ENCODE measurements at regions not wholly inside any gene's neighbourhood (a gene's known extent, or its start where the extent isn't known, plus 50 kb on each side); places are given as distances from the start of the nearest gene placed in this dataset.

DNA sequence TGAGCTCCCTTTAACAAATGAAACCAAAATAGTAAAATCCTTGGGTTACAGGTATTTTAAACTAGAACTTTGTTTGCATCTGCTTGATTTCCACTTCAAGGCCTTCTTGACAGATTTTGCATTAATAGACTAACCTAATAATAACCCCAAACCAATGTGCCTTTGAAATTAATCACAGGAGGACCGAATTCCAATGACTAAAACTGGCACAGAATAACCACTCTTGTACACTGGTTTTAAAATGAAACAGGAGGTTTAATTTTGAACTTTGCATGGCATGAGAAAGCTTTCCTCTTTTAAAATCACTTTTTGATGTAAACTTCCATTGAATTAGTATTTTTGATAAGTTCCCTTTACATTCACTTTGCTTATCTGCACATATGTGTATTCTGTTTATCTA lies 269.6 kb downstream of the SLITRK5 start:
- no peak overlapping the region for H3K27ac ChIP-seq (ENCODE audit: low read depth in 1 of 2, low read length in 2 of 2)
- no peaks in the 10 kb centered on the region for H3K4me1 ChIP-seq (ENCODE audit: control insufficient read depth in 4 of 4, insufficient read depth in 4 of 4, low read length in 3 of 4)
- no peak overlapping the region for H3K4me3 ChIP-seq (ENCODE audit: low read depth in 1 of 3, low read length in 3 of 3)
- no peak for DNase-seq (ENCODE audit: low spot score)
- no peaks in the 10 kb centered on the region for H3K36me3 ChIP-seq (ENCODE audit: control insufficient read depth in 4 of 4, insufficient read depth in 3 of 4, low read depth in 1 of 4, low read length in 3 of 4)
- H3K9me3 ChIP-seq (ENCODE audit: control insufficient read depth in 4 of 4, low read length in 3 of 4), result no peaks in the 10 kb centered on the region
- TF ChIP-seq MAX (IDR thresholded peaks at IDR 0.05), result no peak
- TF ChIP-seq, protein P1, sequence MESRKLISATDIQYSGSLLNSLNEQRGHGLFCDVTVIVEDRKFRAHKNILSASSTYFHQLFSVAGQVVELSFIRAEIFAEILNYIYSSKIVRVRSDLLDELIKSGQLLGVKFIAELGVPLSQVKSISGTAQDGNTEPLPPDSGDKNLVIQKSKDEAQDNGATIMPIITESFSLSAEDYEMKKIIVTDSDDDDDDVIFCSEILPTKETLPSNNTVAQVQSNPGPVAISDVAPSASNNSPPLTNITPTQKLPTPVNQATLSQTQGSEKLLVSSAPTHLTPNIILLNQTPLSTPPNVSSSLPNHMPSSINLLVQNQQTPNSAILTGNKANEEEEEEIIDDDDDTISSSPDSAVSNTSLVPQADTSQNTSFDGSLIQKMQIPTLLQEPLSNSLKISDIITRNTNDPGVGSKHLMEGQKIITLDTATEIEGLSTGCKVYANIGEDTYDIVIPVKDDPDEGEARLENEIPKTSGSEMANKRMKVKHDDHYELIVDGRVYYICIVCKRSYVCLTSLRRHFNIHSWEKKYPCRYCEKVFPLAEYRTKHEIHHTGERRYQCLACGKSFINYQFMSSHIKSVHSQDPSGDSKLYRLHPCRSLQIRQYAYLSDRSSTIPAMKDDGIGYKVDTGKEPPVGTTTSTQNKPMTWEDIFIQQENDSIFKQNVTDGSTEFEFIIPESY (IDR thresholded peaks at IDR 0.05), result no peak
- TF ChIP-seq HNF4A (conservative IDR thresholded peaks at IDR 0.05), result no peak
- TF ChIP-seq RAD21 (IDR thresholded peaks at IDR 0.05), result no peak
- no peak for TF ChIP-seq YY1 (IDR thresholded peaks at IDR 0.05)
- TF ChIP-seq FOXA2 (IDR thresholded peaks at IDR 0.05), result no peak
- no peak for TF ChIP-seq JUND (IDR thresholded peaks at IDR 0.05)
- no peak for TF ChIP-seq EGR1 (IDR thresholded peaks at IDR 0.05; ENCODE audit: low read depth in 2 of 2)
- TF ChIP-seq TAF1 (conservative IDR thresholded peaks at IDR 0.05), result no peak
- no peak for TF ChIP-seq NR2F2 (IDR thresholded peaks at IDR 0.05)
- H3K27me3 ChIP-seq (ENCODE audit: control insufficient read depth in 4 of 4, insufficient read depth in 4 of 4, low read length in 3 of 4), result no peaks in the 10 kb centered on the region
- no peak overlapping the region for H3K9ac ChIP-seq (ENCODE audit: low read depth in 1 of 2, low read length in 2 of 2)
- 43% methylated on average over 1 of the region's 1 CpG for WGBS

DNA sequence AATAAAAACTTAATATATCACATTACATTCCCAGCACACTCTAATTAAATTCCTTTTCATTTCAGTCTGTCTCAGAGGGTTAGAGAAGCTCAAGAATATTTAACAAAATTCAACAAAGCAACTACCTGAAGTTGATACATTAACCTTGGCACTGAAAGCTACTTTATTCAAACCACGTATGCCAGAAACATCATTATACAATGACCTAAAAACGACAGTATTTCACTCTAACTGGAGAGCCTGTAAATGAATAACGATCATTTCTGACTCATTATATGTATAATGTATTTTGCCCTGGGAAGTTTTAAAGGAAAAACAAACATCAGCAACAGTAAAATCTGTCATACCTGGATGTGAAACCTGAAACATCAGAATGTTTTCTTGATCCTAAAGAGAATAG lies 270.1 kb downstream of the SLITRK5 start:
- Histone ChIP-seq H3K4me3 (ENCODE audit: low read depth in 1 of 3, low read length in 3 of 3) (no peak overlapping the region), H3K9me3 (ENCODE audit: control insufficient read depth in 4 of 4, low read length in 3 of 4) (no peaks in the 10 kb centered on the region), H3K27ac (ENCODE audit: low read depth in 1 of 2, low read length in 2 of 2) (no peak overlapping the region), H3K27me3 (ENCODE audit: control insufficient read depth in 4 of 4, insufficient read depth in 4 of 4, low read length in 3 of 4) (no peaks in the 10 kb centered on the region), H3K4me1 (ENCODE audit: control insufficient read depth in 4 of 4, insufficient read depth in 4 of 4, low read length in 3 of 4) (no peaks in the 10 kb centered on the region), H3K9ac (ENCODE audit: low read depth in 1 of 2, low read length in 2 of 2) (no peak overlapping the region), H3K36me3 (ENCODE audit: control insufficient read depth in 4 of 4, insufficient read depth in 3 of 4, low read depth in 1 of 4, low read length in 3 of 4) (no peaks in the 10 kb centered on the region)
- WGBS, result 45% methylated on average over 3 of the region's 3 CpGs
- no peak for DNase-seq (ENCODE audit: low spot score)
- TF ChIP-seq RXRA (IDR thresholded peaks at IDR 0.05), result no peak

DNA sequence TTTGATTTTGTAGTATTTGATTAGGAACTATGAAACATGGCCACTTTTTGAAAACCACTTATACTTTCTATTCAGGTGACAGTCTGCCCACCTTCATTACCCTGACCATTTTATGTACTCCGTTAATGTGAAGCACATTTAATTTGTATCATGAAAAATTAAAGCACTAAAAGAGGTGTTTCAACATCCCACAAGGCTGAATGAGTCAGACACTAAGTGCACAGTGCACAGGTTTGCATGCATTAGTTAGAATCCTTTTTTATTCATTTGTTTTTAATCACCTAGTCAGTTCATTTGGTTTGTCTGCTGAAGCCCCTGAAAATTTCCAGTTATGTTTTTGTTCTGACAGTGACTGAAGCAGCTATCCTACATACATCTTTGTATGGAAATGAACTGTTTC lies 271.0 kb downstream of the SLITRK5 start:
- Histone ChIP-seq H3K27me3 (ENCODE audit: control insufficient read depth in 4 of 4, insufficient read depth in 4 of 4, low read length in 3 of 4) (no peaks in the 10 kb centered on the region), H3K4me1 (ENCODE audit: control insufficient read depth in 4 of 4, insufficient read depth in 4 of 4, low read length in 3 of 4) (no peaks in the 10 kb centered on the region), H3K27ac (ENCODE audit: low read depth in 1 of 2, low read length in 2 of 2) (no peak overlapping the region), H3K9ac (ENCODE audit: low read depth in 1 of 2, low read length in 2 of 2) (no peak overlapping the region), H3K4me3 (ENCODE audit: low read depth in 1 of 3, low read length in 3 of 3) (no peak overlapping the region), H3K36me3 (ENCODE audit: control insufficient read depth in 4 of 4, insufficient read depth in 3 of 4, low read depth in 1 of 4, low read length in 3 of 4) (no peaks in the 10 kb centered on the region), H3K9me3 (ENCODE audit: control insufficient read depth in 4 of 4, low read length in 3 of 4) (no peaks in the 10 kb centered on the region)
- TF ChIP-seq JUND (IDR thresholded peaks at IDR 0.05) (no peak), RXRA (IDR thresholded peaks at IDR 0.05) (no peak), FOXA2 (IDR thresholded peaks at IDR 0.05) (no peak), TAF1 (conservative IDR thresholded peaks at IDR 0.05) (no peak), HNF4G (IDR thresholded peaks at IDR 0.05) (no peak), HNF4A (conservative IDR thresholded peaks at IDR 0.05) (no peak), EGR1 (IDR thresholded peaks at IDR 0.05; ENCODE audit: low read depth in 2 of 2) (no peak), FOXA1 (IDR thresholded peaks at IDR 0.05) (no peak), GABPA (IDR thresholded peaks at IDR 0.05 in 1 of 2, conservative IDR thresholded peaks at IDR 0.05 in 1 of 2) (no peak), MAX (IDR thresholded peaks at IDR 0.05) (no peak), REST (IDR thresholded peaks at IDR 0.05) (no peak), CTCF (IDR thresholded peaks at IDR 0.05; ENCODE audit: low read depth, low read length, missing input control) (no peak), RAD21 (IDR thresholded peaks at IDR 0.05) (no peak), NR2F2 (IDR thresholded peaks at IDR 0.05) (no peak), YY1 (IDR thresholded peaks at IDR 0.05) (no peak), SP1 (IDR thresholded peaks at IDR 0.05) (no peak)
- TF ChIP-seq, protein P2, sequence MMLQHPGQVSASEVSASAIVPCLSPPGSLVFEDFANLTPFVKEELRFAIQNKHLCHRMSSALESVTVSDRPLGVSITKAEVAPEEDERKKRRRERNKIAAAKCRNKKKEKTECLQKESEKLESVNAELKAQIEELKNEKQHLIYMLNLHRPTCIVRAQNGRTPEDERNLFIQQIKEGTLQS (IDR thresholded peaks at IDR 0.05), result no peak
- TF ChIP-seq, protein P1 (IDR thresholded peaks at IDR 0.05), result no peak
- 53% methylated on average over 1 of the region's 1 CpG for WGBS
- DNase-seq (ENCODE audit: low spot score), result no peak

Measured in liver (tissue), 8 donors.